ENCODE measurements at regions not wholly inside any gene's neighbourhood (a gene's known extent, or its start where the extent isn't known, plus 50 kb on each side); places are given as distances from the start of the nearest gene placed in this dataset.

DNA sequence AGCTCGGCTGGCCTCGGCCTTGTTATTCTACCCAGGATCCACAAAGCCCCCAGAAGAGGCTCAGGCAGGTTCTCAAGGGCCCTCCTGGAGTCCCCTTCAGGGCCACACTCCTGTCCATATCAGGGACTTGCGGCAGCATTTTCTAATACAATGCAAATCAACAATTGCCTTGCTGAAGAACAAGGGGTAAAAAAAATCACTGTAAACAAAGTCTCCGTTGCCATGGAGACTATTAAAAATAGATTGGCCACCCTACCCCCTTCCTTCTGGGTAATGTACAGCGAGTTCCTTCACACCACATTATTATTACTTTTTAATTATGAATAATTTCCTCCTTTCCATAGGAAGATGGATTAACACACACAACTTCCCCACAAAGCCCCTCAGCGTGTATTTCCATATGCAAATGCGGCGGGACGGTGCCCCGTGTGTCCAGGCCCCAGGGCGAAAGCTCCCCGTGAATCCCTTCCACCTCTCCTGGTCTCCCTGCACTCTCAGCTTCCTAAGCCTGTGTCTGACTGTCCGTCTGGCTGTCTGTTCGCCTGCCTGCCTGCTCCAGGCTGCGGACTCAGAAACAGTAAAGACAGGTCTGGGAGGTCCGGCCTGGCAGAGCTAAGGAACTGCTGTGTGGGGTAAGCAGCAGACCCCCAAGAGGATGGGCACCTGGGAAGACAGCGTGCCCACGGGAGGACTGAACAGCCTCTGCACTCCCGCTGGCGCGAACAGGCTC, 196.6 kb downstream of the RBFOX3 start:
- no peaks in the 10 kb centered on the region for H3K9me3 ChIP-seq (ENCODE audit: control insufficient read depth, low read depth, low read length)
- H3K18ac ChIP-seq (ENCODE audit: insufficient read length, low read depth, low read length) = no peak overlapping the region
- no peak overlapping the region for H4K5ac ChIP-seq (ENCODE audit: insufficient read length, low read depth, low read length)
- H3K14ac ChIP-seq (ENCODE audit: insufficient read depth, low read length) = no peak overlapping the region; the same call in 1 of the 2 replicates
- H2BK15ac ChIP-seq (ENCODE audit: low read depth, low read length) = no peak overlapping the region
- H2BK120ac ChIP-seq (ENCODE audit: low read depth, low read length, poor library complexity, severe bottlenecking) = no peak overlapping the region
- H3K4ac ChIP-seq (ENCODE audit: low read depth, low read length) = no peak overlapping the region
- no peak overlapping the region for H2AK5ac ChIP-seq (ENCODE audit: insufficient read length, low read length)
- Mint-ChIP-seq H3K27me3 (ENCODE audit: low read depth) (peaks cover 25% of the 10 kb centered on the region), H3K4me1 (peaks cover 6 to 13% of the 10 kb centered on the region in 2 experiments), H3K4me3 (no peak overlapping the region), H3K27ac (0 out of 7 replicates have a peak overlapping the region, but pooled peaks of 1 of the 3 experiments have one; percentile 23), H3K36me3 (ENCODE audit: insufficient read depth in 1 of 3, low read depth in 3 of 3) (no peaks in the 10 kb centered on the region), H3K9me3 (no peaks in the 10 kb centered on the region)
- no peak overlapping the region for H2BK12ac ChIP-seq (ENCODE audit: insufficient read length, low read depth, low read length)
- TF ChIP-seq, protein P1, sequence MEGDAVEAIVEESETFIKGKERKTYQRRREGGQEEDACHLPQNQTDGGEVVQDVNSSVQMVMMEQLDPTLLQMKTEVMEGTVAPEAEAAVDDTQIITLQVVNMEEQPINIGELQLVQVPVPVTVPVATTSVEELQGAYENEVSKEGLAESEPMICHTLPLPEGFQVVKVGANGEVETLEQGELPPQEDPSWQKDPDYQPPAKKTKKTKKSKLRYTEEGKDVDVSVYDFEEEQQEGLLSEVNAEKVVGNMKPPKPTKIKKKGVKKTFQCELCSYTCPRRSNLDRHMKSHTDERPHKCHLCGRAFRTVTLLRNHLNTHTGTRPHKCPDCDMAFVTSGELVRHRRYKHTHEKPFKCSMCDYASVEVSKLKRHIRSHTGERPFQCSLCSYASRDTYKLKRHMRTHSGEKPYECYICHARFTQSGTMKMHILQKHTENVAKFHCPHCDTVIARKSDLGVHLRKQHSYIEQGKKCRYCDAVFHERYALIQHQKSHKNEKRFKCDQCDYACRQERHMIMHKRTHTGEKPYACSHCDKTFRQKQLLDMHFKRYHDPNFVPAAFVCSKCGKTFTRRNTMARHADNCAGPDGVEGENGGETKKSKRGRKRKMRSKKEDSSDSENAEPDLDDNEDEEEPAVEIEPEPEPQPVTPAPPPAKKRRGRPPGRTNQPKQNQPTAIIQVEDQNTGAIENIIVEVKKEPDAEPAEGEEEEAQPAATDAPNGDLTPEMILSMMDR (conservative IDR thresholded peaks at IDR 0.05) = no peak
- no peak overlapping the region for H2AFZ ChIP-seq (ENCODE audit: low read length)
- H3K79me2 ChIP-seq (ENCODE audit: insufficient read depth, low read length) = no peaks in the 10 kb centered on the region
- H2BK20ac ChIP-seq (ENCODE audit: low read depth, low read length, poor library complexity, severe bottlenecking) = no peak overlapping the region
- no peak overlapping the region for H3K56ac ChIP-seq (ENCODE audit: insufficient read length, low read depth, low read length)
- H3K9ac ChIP-seq (ENCODE audit: extremely low read depth, insufficient read length, low read length) = no peak overlapping the region
- H2BK5ac ChIP-seq (ENCODE audit: insufficient read length, low read length) = no peak overlapping the region
- no peak overlapping the region for H3T11ph ChIP-seq (ENCODE audit: low read length)
- WGBS (ENCODE audit: extremely low coverage, insufficient read length, low lambda C conversion rate) = no CpG with 5 or more reads among the region's 21 CpGs
- H3K4me2 ChIP-seq (ENCODE audit: insufficient read depth, insufficient read length, low read length) = no peak overlapping the region
- H4K8ac ChIP-seq (replicated peaks; ENCODE audit: insufficient read length, low read depth, low read length) = no peak overlapping the region
- H3K27me3 ChIP-seq (ENCODE audit: insufficient read depth, low read length) = no peaks in the 10 kb centered on the region
- H3K23ac ChIP-seq (ENCODE audit: insufficient read length, low read depth, low read length) = no peak overlapping the region
- no peak for DNase-seq
- no peaks in the 10 kb centered on the region for H3K79me1 ChIP-seq (ENCODE audit: insufficient read depth, low read depth, low read length, poor library complexity, severe bottlenecking)
- H3K4me1 ChIP-seq (ENCODE audit: insufficient read depth, low read length) = no peaks in the 10 kb centered on the region
- no peak overlapping the region for H4K91ac ChIP-seq (ENCODE audit: insufficient read length, low read depth, low read length)
- H4K20me1 ChIP-seq (ENCODE audit: control insufficient read depth, insufficient read depth, insufficient read length) = no peaks in the 10 kb centered on the region
- no peaks in the 10 kb centered on the region for H3K23me2 ChIP-seq (ENCODE audit: insufficient read length, low read depth, low read length, poor library complexity, severe bottlenecking)
- H3K27ac ChIP-seq (ENCODE audit: insufficient read length, low read depth, low read length) = no peak overlapping the region

Data from H9 (cell line).